PFSK-1 (cell line): ENCODE measurements at regions not wholly inside any gene's neighbourhood (a gene's known extent, or its start where the extent isn't known, plus 50 kb on each side); places are given as distances from the start of the nearest gene placed in this dataset.

ENCODE experiments used
- FOXP2 ChIP-seq: optimal IDR thresholded peaks from 2 replicates; pipeline ENCODE3; 2011; ENCODE audit warnings: borderline replicate concordance, control low read depth, inconsistent platforms; ENCODE audit not compliant: insufficient read depth; ENCODE audit errors: extremely low read length, extremely low read depth
- POLR2AphosphoS5 ChIP-seq: IDR thresholded peaks from 2 replicates; pipeline ENCODE4 v1.6.1; 2012; ENCODE audit warnings: low read depth, mild to moderate bottlenecking, control low read depth, low read length, moderate library complexity
- SIN3A ChIP-seq: IDR thresholded peaks from 2 replicates; pipeline ENCODE4 v1.6.1; 2012; ENCODE audit warnings: mild to moderate bottlenecking, low read length, moderate library complexity, borderline replicate concordance; ENCODE audit not compliant: insufficient read depth
- TAF1 ChIP-seq: IDR thresholded peaks from 2 replicates; pipeline ENCODE4 v1.6.1; 2012; ENCODE audit warnings: low read length, control low read depth, borderline replicate concordance; ENCODE audit not compliant: insufficient read depth
- TF ChIP-seq, protein P1 (sequence below), 2 experiments: IDR thresholded peaks; 2 replicates each; pipeline versions ENCODE4 v1.6.1 to v1.8.0; 2011 to 2012; ENCODE audit warnings: low read depth in 2 of 2, low read length in 2 of 2, control low read depth in 1 of 2, inconsistent platforms in 1 of 2, mild to moderate bottlenecking in 1 of 2, moderate library complexity in 1 of 2; ENCODE audit not compliant: insufficient read depth in 1 of 2

DNA sequence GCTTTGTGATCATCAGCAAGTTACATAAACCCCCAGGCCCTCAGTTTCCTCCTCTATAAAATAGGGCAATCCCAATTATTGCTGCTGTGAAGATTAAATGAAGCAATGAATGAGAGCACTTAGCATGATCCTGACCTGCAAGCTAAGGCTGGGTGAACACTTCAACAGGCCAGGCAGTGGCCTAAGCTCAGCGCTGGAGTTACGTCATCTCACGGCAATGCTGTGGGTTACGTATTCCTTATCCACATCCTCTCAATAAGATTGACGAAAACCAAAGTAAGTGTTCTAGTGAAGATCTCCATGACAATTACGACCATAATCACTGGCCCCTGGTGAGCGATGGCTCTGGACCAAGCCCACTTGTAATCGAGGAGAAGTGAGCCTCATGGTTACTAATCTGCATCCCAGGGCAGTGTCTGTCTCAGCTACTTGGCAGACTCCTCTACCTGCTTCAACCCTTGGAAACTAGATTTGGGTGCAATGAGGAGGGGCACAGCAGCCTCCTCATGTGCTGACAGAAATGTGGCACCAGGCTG, 274.1 kb upstream of the ARID1B start:
- TF ChIP-seq POLR2AphosphoS5: no peak
- TF ChIP-seq, protein P1, sequence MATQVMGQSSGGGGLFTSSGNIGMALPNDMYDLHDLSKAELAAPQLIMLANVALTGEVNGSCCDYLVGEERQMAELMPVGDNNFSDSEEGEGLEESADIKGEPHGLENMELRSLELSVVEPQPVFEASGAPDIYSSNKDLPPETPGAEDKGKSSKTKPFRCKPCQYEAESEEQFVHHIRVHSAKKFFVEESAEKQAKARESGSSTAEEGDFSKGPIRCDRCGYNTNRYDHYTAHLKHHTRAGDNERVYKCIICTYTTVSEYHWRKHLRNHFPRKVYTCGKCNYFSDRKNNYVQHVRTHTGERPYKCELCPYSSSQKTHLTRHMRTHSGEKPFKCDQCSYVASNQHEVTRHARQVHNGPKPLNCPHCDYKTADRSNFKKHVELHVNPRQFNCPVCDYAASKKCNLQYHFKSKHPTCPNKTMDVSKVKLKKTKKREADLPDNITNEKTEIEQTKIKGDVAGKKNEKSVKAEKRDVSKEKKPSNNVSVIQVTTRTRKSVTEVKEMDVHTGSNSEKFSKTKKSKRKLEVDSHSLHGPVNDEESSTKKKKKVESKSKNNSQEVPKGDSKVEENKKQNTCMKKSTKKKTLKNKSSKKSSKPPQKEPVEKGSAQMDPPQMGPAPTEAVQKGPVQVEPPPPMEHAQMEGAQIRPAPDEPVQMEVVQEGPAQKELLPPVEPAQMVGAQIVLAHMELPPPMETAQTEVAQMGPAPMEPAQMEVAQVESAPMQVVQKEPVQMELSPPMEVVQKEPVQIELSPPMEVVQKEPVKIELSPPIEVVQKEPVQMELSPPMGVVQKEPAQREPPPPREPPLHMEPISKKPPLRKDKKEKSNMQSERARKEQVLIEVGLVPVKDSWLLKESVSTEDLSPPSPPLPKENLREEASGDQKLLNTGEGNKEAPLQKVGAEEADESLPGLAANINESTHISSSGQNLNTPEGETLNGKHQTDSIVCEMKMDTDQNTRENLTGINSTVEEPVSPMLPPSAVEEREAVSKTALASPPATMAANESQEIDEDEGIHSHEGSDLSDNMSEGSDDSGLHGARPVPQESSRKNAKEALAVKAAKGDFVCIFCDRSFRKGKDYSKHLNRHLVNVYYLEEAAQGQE (IDR thresholded peaks at IDR 0.05; ENCODE audit: insufficient read depth in 1 of 2, low read depth in 2 of 2, low read length in 2 of 2): no peak
- TF ChIP-seq TAF1: no peak
- TF ChIP-seq SIN3A: no peak
- TF ChIP-seq FOXP2: no peak

DNA sequence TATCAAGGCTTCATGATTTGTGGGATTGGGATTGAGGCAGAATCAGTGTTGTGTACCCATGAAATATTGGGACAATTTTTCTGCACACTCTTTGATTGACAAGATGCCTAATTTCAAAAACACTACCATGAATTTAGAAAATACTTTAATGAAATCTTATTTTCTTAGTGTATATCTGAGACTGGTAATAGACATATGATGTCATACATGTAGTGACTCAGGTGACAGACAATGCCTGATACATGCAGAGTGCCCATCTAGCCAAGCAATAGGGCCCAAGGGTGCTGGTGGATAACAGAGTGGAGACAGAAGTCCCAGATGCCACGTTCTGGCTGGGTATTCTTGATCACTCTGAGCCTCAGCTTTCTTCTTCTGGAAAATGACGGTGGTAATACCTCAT, 279.6 kb upstream of the ARID1B start:
- TF ChIP-seq TAF1 (no peak), SIN3A (no peak), POLR2AphosphoS5 (no peak), FOXP2 (no peak)
- TF ChIP-seq, protein P1 (IDR thresholded peaks at IDR 0.05; ENCODE audit: insufficient read depth in 1 of 2, low read depth in 2 of 2, low read length in 2 of 2): no peak

DNA sequence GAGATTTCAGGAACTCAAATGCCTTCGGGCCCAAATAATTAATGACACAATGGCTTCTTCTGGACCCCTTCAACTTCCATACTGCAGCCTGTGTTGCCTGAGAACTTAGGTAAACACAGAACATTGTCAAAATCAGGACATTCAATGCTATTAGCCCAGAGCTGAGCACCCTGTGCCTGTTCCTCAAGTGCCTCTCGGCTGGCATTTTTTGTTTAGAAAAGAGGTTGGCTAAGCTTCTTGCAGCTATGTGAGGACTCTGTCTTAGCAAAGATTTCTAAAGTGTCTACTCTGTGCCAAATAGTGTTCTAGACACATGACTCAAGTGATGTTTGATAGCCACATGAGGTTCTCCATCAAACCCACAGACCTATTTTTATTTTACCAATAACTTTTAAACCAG, 289.3 kb upstream of the ARID1B start:
- TF ChIP-seq SIN3A (no peak), FOXP2 (no peak), TAF1 (no peak), POLR2AphosphoS5 (no peak)
- TF ChIP-seq, protein P1 (IDR thresholded peaks at IDR 0.05; ENCODE audit: insufficient read depth in 1 of 2, low read depth in 2 of 2, low read length in 2 of 2): no peak

DNA sequence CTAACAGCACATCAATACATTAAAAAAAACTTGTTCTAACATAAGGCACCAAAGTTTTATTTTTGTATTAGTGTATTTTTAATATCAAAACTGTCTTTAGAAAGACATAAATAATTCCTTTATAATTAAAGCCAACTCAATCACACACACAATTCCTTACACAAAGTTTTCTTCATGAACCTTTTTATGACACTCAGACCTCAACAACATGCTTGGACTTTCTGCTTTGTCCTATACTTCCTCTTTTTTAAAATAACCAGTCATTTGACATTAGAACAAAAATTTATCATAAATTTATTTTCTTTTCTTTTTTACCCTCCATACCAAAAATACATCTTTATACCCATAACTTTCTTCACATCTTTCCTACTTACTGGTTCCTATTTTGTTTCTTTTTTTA, 292.0 kb upstream of the ARID1B start:
- TF ChIP-seq TAF1 (no peak), SIN3A (no peak), POLR2AphosphoS5 (no peak), FOXP2 (no peak)
- TF ChIP-seq, protein P1 (IDR thresholded peaks at IDR 0.05; ENCODE audit: insufficient read depth in 1 of 2, low read depth in 2 of 2, low read length in 2 of 2): no peak

DNA sequence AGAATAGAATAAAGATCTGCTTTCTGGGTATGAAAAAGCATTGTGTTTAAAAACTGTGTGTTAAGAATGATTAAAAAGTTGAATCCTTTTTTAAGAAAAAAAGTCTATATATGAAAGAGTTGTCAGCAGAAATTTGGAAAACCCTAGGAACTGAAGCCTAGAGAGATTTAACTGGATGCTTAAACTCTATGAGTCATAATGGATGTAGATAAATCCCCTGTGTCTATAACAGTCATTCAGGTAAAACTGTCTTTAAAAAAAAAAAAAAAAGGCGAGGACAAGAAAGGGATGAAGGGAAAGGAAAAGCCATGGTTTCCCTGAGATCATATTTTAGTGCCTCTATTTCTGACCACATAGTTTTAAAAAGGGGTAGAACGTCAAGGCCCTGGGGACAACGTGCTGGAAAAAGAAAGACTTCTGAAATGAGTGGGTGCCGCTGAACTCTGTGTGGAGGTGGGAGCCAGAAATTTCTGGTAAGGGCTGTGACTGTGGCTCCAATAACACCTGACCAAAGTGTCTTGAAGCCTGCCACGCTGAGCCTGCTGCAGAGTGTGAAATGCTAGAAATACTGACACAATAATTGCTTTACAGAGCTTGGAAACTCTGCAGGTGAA, 302.6 kb upstream of the ARID1B start:
- TF ChIP-seq SIN3A (no peak), POLR2AphosphoS5 (no peak), TAF1 (no peak), FOXP2 (no peak)
- TF ChIP-seq, protein P1 (IDR thresholded peaks at IDR 0.05; ENCODE audit: insufficient read depth in 1 of 2, low read depth in 2 of 2, low read length in 2 of 2): no peak
